C4-2B (cell line): ENCODE measurements at regions not wholly inside any gene's neighbourhood (a gene's known extent, or its start where the extent isn't known, plus 50 kb on each side); places are given as distances from the start of the nearest gene placed in this dataset.

Experiments used
- ZFX ChIP-seq: fragments of 450-650 bp; IDR thresholded peaks from 2 replicates; pipeline ENCODE4 v1.6.1; 2017
- TF ChIP-seq, protein P1 (sequence below): fragments of 450-650 bp; conservative IDR thresholded peaks from 2 replicates; pipeline ENCODE4 v1.5.1; 2017; ENCODE audit warnings: mild to moderate bottlenecking

DNA sequence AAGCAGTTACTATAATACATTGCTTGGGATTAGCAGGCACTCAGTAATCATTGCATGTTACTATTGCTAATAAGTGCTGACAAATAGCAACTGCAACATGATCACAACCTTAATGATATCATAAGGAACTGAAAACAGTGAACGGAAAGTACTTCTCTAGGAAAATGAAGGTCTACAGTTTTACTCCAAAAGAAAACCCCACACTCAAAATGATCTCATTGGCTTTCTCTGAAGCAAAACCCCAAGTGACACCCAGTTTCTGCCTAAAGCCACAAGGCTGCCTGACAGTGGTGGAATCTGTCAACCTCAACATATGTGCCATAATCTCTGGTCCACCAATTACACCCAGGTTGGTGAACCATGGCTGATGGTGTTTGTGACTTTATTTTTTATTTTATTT, 137.6 kb downstream of the PTGER3 start:
- TF ChIP-seq, protein P1, sequence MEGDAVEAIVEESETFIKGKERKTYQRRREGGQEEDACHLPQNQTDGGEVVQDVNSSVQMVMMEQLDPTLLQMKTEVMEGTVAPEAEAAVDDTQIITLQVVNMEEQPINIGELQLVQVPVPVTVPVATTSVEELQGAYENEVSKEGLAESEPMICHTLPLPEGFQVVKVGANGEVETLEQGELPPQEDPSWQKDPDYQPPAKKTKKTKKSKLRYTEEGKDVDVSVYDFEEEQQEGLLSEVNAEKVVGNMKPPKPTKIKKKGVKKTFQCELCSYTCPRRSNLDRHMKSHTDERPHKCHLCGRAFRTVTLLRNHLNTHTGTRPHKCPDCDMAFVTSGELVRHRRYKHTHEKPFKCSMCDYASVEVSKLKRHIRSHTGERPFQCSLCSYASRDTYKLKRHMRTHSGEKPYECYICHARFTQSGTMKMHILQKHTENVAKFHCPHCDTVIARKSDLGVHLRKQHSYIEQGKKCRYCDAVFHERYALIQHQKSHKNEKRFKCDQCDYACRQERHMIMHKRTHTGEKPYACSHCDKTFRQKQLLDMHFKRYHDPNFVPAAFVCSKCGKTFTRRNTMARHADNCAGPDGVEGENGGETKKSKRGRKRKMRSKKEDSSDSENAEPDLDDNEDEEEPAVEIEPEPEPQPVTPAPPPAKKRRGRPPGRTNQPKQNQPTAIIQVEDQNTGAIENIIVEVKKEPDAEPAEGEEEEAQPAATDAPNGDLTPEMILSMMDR: no peak
- TF ChIP-seq ZFX: no peak
